WI38 (cell line): ENCODE measurements at regions not wholly inside any gene's neighbourhood (a gene's known extent, or its start where the extent isn't known, plus 50 kb on each side); places are given as distances from the start of the nearest gene placed in this dataset.
"Not testable (repeated sequence)": the region's sequence is repeated elsewhere in the genome, so short reads cannot be mapped to it uniquely, and the experiment has no call there.

Experiments
- H3K4me3 ChIP-seq: 2 replicates; pipeline ENCODE4 v1.5.1; 2011; ENCODE audit warnings: low read depth, mild to moderate bottlenecking, control low read depth, low read length
- TF ChIP-seq, protein P1 (sequence below): IDR thresholded peaks from 2 replicates; pipeline ENCODE4 v1.5.1; 2012; ENCODE audit warnings: low read depth, mild to moderate bottlenecking, control low read depth, low read length

DNA sequence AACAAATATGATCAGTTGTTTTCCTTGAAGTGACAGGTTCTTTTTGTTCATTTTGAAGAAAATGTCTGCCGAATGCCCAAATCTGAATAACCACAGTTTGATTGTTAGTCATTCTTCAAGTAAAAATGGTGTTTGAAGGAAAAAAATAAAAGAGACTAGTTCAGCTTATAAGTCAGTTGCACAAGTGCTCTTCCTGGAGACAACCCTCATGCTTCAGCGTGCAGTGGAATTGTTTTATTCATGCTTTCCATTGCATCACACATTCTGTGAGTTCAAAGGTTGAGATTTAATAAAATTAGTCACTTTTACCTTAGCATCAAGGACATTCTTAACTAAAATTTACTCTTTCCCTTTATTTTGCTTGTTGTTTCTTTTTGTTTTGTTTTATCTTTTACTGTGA, 404.9 kb downstream of the ZNF674 start:
- TF ChIP-seq, protein P1, sequence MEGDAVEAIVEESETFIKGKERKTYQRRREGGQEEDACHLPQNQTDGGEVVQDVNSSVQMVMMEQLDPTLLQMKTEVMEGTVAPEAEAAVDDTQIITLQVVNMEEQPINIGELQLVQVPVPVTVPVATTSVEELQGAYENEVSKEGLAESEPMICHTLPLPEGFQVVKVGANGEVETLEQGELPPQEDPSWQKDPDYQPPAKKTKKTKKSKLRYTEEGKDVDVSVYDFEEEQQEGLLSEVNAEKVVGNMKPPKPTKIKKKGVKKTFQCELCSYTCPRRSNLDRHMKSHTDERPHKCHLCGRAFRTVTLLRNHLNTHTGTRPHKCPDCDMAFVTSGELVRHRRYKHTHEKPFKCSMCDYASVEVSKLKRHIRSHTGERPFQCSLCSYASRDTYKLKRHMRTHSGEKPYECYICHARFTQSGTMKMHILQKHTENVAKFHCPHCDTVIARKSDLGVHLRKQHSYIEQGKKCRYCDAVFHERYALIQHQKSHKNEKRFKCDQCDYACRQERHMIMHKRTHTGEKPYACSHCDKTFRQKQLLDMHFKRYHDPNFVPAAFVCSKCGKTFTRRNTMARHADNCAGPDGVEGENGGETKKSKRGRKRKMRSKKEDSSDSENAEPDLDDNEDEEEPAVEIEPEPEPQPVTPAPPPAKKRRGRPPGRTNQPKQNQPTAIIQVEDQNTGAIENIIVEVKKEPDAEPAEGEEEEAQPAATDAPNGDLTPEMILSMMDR, result no peak
- no peak overlapping the region for H3K4me3 ChIP-seq

DNA sequence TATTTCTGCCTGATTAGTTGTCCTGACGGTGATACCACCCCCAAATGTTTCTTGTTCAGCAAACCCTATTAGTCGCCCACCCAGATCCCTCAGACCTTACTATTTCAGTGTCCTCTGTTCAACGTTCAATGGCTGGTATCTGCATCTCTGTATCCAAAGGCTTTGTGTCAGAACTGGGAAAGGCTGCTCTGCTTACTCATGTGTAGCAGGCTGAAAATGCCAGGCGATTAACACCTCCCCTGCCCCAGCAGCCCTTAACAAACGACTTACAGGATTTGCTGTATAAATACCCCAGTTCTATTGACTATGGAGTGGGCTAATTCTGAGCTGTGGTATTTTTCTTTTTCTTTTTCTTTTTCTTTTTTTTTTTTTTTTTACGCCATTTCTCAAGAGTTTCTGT, 415.0 kb downstream of the ZNF674 start:
- TF ChIP-seq, protein P1, result no peak
- H3K4me3 ChIP-seq, result no peak overlapping the region

DNA sequence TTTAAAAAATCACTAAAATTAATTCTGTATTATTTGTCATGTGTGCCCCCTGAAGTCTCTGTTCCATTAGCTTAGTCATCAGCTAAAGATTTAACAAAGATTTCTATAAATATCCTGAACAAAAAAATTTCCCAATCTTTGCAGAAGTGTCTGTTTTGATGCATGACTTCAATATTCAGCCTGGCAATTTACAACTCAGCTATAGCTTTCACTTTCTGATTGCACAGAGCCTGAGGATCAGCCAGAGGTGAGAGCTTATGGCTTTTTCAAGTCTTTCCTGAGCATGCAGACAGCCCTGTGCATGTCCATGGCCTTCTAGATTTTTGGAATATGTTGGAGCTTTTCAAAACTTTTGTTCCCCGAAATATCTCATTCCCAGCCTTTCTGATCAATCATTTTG, 420.1 kb downstream of the ZNF674 start:
- TF ChIP-seq, protein P1, result no peak
- H3K4me3 ChIP-seq, result no peak overlapping the region

DNA sequence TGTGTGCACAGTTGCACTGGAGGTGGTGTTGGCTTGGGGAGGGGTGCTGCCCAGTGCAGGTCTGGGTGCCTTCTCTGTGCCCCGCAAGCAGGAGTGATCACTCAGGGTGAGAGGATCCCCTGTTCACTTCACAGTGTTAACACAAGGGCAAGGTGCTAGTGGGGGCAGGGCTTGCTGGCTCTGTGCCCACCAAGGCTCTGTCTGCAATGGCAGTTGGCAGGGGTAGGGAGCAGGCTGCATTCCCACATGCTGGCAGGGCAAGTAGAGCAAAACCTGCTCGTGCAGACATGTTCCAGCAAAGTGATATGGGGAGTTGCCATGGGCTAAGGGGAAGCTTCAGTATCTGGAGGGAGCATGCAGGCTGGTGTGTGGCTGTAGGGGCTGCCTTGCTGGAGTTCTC, 428.0 kb downstream of the ZNF674 start:
- no peak overlapping the region for H3K4me3 ChIP-seq
- TF ChIP-seq, protein P1, result no peak

DNA sequence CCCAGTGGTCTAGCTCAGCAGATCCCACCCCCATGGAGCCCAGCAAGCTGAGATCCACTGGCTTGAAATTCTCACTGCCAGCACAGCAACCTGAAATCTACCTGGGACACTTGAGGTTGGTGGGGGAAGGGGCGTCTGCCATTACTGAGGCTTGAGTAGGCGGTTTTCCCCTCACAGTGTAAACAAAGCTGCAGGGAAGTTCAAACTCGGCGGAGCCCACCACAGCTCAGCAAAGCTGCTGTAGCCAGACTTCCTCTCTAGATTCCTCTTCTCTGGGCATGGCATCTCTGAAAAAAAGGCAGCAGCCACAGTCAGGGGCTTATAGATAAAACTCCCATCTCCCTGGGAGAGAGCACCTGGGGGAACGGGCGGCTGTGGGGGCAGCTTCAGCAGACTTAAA, 457.9 kb downstream of the ZNF674 start:
- not testable (repeated sequence) for H3K4me3 ChIP-seq

DNA sequence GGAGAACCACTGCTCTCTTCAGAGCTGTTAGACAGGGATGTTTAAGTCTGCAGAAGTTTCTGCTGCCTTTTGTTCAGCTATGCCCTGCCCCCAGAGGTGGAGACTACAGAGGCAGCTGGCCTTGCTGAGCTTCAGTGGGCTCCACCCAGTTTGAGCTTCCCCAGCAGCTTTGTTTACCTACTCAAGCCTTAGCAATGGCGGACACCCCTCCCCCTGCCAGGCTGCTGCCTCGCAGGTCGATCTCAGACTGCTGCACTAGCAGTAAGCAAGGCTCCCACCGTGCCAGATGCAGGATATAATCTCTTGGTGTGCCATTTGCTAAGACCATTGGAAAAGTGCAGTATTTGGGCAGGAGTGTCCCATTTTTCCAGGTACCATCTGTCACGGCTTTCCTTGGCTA, 465.1 kb downstream of the ZNF674 start:
- not testable (repeated sequence) for H3K4me3 ChIP-seq

DNA sequence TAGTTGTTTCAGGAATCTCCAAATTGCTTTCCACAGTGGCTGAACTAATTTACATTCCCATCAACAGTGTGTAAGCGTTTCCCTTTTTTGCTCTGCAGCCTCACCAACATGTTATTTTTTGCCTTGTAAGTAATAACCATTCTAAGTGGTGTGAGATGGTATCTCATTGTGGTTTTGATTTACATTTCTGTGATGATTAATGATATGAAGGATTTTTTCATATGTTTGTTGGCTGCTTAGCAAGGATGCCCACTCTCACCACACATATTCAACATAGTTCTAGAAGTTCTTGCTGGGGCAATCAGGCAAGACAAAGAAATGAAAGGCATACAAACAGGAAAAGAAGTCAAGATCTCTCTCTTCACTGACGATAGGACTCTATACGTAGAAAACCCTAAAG, 472.4 kb downstream of the ZNF674 start:
- H3K4me3 ChIP-seq, result no peak overlapping the region

DNA sequence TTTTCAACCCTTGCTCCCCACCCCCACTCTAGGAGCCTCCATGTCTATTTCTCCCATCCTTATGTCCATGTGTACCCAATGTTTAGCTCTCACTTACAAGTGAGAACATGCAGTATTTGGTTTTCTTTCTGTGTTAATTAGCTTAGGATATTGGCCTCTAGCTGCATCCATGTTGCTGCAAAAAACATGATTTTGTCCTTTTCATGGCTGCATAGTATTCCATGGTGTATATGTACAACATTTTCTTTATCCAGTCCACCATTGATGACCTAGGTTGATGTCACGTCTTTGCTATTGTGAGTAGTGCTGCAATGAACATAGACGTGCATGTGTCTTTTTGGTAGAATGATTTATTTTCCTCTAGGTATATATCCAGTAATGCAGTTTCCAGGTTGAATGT, 472.8 kb downstream of the ZNF674 start:
- no peak overlapping the region for H3K4me3 ChIP-seq
- TF ChIP-seq, protein P1, result no peak

More for the DNA sequence above, 472.4 kb downstream of the ZNF674 start:
- TF ChIP-seq, protein P1, result no peak
